Activated gamma-delta T cell treated with Interleukin-2 at 50 U/mL for 16 hours (primary cell): ENCODE measurements at regions not wholly inside any gene's neighbourhood (a gene's known extent, or its start where the extent isn't known, plus 50 kb on each side); places are given as distances from the start of the nearest gene placed in this dataset.
"Not testable (repeated sequence)": the region's sequence is repeated elsewhere in the genome, so short reads cannot be mapped to it uniquely, and the experiment has no call there.

Experiments used
- DNase-seq: peaks from one replicate; pipeline ENCODE4 v3.0.0-alpha.2; 2020

DNA sequence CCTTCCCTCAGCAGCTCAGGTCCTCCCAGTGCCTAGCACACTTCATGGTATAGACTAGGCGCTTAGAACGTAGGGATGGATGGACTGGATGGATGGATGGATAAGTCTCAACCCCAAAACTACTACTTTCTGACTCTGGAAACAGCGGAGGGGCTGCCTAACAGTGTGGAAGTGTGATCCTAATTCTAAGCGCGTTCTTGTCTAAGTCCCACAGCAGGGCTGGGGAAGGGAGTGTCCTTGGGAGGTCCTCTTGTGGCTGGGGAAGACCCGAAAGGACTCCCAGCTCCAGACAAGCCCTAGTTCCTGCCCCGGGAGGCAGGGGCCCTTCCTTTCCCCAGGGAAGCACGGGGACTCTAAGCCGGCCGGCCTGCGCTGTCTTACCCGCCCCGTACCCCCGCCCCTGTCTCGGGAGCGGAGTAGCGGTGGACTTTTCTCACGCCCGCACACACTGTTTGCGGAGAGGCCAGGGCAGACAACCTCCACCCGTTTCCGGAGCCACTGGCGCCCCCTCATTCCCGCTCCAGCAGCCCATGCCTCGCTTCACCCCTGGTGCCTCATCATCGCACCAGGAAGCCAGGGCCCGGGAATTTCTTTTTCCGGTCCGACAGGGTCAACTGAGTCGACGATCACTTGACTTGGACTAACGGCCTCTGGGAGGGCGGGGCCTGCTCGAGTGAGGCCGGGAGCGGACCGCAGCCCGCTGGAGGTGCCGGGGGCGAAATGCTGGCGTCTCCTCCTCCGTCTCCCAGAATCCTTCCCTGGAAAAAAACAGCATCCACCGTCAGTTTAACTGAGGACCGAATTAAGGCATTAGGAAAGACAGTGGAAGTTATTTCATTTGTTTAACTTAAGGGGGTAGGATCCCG is 133.3 kb downstream of the TBC1D2B start:
- DNase-seq, result no peak

DNA sequence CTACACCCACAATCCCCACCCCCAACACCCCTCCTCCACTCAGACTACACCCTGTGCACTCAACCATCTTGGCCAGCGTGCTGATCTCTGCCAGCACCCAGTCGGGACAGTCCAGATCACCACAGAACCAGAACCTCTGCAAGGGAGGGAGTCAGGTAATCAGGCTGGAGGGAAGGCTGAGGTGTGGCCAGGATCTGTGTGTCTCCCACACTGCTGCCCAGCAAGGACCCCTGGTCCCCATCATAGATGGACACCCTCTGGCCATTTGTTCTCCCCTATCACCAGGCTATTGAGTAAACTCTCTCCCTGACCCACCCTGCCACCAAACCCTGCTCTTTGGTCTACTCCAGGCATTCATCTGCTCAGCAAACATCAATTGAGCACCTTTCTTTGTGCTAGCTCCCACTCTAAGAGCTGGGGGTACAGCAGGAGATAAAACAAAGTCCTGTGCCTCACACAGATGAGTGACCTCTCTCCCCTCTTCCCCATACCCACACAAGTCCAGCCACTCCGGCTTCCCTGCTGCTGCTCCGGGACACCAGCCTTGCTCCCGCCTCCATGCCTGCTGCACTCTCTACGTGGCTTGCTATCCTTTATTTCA is 134.8 kb downstream of the TBC1D2B start:
- no peak for DNase-seq

DNA sequence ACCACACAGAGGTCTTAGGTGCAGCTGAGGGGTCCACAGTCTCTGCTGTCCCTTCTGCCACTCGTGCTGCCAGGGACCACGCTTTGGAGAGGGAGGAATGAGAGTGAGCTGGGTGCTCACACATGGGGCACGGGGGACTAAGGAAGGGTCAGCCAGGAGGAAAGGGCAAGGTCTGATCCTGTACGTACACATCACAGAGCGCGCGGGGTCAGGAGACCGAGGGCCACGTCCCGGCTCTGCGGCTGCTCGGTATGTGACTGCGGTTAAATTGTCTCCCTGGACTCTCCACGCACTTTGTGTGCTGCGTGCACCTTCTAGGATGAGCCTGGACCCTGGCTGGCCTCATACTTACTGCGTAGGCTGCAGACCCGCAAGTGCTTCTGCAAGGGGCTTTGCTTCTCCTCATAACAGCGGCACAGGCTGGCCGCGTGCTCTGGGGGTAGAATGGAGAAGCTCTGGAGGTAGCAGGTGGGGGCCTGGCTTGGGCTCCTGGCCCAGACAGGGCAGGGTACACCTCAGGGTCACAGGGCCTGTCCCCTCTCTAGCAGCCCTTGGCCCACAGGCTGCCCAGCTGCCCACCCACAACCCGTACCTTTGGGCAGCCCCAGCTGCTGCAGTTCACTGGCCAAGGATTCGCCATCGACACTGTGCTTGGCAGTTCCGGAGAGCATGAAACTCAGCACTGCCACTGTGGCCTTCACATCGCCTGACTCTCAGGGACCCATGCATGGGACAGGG is 136.3 kb downstream of the TBC1D2B start:
- DNase-seq, result not testable (repeated sequence)

DNA sequence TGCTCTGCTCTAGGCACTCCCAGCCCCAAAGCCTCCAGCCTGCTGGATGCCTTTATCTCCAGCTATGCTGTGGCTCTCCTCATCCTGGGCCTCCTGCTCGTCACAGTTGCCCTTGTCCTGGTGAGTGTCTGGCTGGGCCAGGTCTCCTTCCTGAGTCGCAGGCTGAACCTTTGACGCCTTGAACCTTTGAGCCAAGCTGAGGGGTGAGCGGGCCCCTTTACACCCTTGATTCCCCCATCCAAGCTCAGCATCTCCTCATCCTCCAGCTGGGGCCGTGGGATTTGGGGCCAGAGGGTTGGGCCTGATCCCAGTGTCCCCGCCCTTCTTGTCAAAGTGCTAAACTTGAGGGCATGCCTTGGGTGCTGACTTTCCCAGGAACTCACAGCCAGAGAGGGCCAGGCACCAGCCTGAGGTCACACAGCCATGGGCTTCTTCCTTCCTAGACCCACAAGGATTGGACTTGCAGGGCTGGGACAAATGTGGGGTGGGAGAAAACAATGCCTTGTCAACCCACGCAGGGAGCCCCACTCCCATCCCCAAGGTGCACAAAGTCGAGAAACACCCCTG is 137.0 kb downstream of the TBC1D2B start:
- DNase-seq, result no peak

DNA sequence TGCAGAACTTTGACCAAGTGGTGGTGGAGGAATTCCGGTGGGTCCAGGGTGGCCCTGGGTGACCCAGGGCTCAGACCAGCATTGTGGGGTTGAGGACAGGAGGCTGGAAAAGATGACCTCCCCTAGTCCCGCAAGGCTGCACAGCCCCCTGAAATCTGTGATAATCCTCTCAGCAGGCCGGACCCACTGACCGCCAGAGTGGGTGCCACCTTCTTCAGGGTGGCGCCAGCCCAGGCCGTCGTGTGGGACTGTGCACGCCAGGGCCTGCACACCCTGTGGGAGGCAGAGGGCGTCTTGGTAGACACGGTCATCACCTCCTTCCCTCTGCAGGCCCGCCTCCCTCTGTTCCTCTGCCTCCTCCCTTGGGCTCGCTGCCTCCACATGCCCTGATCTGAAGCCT is 137.7 kb downstream of the TBC1D2B start:
- DNase-seq, result no peak

DNA sequence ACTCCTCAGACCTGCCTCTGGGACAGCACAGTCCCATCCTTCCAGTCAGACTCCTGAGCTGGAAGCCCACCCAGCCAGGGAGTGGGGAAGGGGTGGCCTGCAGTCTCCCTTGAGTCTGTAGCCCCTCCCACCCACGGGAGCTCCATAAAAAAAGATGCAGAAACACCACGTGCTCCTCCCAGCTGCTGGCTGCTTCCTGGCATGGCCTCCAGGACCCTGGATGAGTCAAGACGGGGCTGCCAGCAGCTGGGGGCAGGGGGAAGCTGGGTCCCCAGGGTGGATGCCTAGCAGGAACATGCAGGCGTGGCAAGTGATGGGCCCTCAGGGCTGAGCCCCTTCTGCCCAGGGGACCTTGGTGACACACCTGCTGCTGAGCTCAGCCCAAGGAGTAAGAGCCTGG is 138.5 kb downstream of the TBC1D2B start:
- DNase-seq, result not testable (repeated sequence)

DNA sequence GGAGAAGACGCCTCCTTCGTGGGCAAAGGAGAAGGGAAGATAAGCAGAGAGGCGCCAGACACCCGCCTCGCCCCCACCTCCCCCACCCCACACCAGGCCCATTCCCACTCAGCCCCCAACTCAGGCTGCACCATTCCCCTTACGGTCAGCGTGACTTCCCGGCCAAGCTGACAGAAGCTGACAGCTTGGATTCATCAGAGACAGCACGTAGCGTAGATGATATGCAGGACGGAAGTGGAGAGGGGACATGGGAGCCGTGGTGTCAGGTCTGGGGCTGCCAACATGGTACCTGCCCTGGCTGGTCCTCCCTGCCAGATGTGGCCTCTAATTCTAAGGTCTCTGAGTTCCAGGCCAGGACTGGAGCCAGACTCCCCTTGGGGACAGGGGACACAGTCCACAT is 139.0 kb downstream of the TBC1D2B start:
- DNase-seq, result not testable (repeated sequence)

DNA sequence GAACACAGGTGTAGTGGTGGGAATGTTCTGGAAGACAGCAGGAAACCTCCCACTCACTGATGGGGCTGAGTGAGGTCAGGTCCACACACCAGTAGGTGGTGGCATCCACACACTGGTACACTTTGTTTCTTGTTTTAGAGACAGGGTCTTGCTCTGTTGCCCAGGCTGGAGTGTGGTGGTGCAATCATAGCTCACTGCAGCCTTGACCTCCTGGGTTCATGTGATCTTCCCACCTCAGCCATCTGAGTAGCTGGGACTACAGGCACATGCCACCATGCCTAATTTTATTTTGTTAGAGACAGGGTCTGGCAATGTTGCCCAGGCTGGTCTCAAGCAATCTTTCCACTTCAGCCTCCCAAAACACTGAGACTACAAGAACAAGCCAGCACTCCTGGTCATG is 140.9 kb downstream of the TBC1D2B start:
- DNase-seq, result not testable (repeated sequence)

DNA sequence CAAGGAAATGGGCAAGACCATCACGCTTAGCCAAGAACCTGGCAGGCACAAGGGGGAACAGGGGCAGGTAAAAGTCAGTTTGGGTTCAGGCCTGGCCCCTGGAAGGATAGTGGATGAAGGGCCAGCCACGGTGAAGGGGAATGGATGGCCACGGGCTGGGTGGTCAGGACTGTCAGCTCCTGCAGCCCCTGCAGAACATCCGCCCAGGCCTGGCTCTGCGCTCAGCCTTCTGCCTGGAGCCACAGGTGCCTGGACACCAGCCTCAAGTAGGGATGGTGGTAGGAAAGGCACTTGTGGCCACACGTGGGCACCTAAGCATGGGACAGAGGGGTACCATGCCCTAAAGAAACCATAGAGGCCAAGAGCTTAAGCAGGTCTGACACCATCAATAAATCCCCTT is 143.0 kb downstream of the TBC1D2B start:
- not testable (repeated sequence) for DNase-seq

DNA sequence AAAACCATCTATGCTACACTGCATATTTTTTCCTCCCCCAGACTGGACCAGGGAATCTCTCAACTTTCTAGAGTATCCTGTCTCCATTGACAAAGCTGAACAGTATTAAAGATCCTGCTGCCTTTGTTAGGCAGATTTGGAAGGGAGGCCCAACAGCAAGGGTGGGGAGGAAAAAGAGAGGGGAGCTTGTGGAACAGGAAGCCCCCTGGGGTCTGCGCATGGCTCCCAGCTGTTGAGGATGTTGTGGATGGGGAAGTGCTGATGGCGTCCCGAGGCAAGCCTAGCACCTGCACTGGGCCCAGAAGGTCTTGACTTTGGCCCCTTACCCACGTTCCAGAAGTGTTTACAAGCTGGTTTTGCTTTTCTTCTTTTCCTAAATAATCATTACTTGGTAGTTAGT is 146.6 kb downstream of the TBC1D2B start:
- not testable (repeated sequence) for DNase-seq

DNA sequence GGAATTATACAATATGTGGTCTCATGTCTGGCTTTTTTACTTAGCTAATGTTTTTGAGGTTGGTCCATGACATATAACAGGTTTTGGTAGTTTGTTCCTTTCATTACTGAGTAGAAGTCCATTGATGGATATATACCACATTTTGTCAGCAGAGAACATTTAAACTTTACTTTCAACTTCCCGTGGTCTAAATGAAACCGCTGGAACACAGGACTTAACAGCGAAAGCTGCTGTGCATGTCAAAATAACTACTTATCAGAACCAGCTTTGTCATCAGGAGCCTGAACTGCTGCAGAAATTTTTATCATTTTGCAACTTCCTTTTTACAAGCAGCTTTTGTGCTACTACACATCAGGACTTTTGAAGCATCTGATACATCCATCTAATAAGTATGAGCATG is 147.0 kb downstream of the TBC1D2B start:
- DNase-seq, result not testable (repeated sequence)

DNA sequence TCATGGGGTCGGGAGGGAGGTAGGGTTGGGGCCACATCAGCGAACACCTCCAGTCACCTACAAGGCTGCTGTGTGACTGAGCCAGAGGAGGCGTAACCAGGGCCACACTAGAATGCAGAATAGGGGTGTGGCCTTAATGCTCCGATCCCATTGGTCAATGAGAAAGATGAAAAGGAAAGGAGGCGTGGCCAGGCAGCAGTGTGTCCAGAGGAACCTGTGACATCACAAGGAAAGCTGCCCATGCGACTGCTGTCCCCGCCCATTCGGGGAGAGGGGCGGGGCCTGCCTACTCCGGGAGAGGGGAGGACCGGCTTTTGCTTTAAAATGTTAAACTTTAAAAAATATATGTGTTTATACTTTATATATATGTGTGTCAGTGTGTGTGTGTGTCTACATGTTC is 150.7 kb downstream of the TBC1D2B start:
- DNase-seq, result not testable (repeated sequence)

DNA sequence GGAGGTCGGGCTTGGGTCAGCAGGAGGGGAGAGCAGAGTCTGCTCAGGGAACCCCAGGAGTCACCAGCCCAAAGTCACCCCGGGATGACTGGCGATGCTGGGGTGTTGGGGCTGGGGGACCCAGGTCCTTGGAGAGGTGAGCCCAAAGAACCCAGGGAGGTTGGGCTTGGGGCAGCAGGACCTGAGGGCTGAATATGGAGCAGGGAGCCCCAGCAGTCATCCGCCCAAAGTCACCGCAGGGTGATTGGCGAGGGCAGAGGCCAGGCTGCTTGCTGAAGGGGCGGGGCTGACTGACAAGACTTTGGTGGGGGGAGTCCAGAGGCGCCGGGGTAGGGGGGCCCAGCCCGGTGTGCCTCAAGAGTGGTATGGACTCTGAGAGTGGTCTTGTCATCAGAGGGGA is 151.2 kb downstream of the TBC1D2B start:
- DNase-seq, result not testable (repeated sequence)

DNA sequence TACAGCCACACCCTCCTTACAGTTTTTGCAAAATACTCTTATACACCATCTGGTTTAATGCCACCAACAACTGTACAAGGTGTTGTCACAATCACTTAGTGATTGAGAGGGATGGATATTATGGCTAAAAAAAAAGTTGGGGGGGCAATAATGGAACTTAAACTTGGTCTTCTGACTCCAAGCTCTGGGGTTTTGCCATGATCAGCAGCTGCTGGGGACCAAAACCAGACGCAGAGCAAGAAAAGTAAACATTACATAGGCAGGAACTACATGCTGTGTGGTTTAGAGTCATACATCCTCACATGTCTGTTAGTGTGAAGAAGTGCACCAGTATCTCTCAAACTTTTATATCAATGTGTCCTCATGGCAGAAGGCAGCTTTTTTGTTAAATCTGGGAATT is 152.4 kb downstream of the TBC1D2B start:
- not testable (repeated sequence) for DNase-seq

DNA sequence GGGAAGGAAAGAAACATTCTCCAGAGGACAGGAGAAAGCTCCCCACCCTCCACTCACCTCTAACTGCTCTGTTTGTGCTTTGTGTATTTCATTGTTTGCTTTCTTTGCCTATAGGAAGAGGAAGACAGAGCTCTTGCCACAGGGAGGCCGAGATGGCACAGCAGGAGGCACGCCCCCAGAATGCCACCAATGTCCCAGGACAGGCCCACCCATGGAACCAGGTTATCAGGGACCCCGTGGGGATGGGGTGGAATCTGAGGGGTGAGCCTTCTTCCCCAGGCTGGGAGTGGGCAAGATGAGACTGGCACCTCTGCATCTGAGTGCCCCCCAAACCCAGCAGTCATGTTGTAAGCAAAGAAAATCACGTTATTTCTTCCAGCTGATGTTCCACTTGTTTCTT is 155.8 kb downstream of the TBC1D2B start:
- DNase-seq, result no peak

DNA sequence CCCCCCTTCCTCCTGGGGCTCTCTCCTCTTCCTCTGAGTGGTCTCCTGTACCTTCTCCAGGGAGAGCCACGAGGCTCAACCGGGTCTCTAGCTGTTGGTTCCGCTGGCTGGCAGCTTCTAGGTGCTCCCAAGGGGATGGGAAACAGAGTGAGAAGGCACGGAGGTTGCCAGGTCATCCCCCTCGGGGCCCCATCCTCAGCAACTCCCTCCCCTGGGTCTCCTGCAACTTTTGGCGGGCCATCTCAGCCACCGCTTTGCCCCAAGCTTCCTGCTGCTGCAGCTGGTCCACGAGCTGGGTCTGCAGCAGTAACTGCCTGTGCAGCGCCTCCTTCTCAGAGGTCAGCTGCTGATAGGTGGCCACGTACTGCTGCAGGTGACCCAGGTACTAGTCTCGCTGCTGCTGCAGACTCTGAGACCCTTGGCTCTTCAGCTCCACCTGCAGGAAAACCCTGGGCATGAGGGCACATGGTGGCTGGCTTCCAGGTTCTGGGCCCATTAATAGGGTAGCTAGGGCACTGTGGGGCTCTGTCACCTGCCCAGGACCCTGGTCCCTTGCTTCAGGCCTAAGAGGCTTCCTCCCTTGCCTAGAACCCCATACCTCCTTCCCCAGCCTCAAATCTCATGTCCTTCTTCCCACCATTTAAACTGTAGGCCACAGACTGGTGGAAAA is 160.4 kb downstream of the TBC1D2B start:
- not testable (repeated sequence) for DNase-seq

DNA sequence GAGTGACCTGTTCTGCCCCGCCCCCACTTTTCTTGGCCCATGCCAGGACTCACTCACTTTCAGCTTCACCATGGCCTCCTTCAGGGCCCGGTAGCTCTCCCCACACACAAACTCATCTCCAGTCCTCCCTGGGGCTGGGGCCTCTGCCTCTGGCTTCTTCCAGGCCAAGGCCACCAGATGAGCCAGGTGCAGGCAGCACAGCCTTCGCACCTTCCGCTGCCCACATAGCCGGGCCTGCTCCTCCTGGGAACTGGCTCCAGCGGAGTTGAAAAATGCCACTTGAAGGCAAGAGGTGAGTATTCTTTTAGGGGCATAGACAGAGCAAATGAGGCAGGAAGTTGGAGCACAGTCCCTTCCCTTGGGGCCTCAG is 161.6 kb downstream of the TBC1D2B start:
- not testable (repeated sequence) for DNase-seq

DNA sequence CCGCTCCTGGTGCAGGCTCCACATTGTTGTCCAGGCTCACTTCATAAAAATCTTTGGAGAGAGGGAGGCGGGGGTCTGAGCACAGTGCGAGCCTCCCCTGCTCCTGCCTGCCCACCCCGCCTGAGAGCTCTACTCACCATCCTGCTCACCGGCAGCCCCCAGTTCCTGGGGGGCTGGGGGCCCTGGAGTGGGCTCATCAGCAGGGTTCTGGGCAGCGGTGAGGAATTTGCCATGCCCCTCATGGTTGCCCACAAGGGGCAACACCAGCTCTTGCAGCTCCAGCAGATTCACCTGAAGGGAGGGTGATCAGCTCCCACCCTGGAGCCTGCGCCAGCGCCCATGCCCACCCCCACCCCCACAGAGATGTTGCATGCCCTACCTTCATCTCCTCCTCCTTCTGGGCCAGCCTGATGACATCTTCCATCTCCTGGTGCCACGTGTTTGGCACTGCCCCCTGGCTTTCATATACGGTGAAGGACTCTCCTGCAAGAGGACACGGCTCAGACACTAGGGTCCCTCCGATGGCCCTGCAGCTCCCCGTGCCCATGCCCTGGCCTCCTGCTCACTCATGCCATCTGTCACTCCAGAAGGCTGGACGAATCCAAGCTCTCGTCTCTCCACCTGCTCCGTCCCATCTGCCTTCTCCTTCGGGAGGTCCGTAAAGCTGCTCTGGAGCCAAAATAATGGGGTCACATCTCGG is 162.1 kb downstream of the TBC1D2B start:
- no peak for DNase-seq

DNA sequence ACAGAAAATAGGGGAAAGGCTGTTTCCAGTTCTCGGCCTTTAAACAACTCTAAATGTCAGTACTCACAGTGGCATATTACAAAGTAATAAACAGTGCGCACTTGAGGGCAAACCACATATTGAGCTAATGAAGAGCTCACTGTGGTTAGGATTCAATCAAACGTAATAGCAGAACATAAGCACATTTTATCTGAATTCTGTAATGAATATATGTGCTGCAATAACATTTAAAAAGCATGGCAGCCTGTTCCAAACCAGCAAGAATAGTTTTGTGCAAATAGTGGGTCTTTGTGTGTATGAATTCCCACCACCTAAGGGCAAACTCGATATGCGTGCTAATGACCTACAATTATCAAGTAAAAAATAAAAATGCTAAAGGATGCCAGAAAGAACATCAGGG is 163.0 kb downstream of the TBC1D2B start:
- DNase-seq, result not testable (repeated sequence)

DNA sequence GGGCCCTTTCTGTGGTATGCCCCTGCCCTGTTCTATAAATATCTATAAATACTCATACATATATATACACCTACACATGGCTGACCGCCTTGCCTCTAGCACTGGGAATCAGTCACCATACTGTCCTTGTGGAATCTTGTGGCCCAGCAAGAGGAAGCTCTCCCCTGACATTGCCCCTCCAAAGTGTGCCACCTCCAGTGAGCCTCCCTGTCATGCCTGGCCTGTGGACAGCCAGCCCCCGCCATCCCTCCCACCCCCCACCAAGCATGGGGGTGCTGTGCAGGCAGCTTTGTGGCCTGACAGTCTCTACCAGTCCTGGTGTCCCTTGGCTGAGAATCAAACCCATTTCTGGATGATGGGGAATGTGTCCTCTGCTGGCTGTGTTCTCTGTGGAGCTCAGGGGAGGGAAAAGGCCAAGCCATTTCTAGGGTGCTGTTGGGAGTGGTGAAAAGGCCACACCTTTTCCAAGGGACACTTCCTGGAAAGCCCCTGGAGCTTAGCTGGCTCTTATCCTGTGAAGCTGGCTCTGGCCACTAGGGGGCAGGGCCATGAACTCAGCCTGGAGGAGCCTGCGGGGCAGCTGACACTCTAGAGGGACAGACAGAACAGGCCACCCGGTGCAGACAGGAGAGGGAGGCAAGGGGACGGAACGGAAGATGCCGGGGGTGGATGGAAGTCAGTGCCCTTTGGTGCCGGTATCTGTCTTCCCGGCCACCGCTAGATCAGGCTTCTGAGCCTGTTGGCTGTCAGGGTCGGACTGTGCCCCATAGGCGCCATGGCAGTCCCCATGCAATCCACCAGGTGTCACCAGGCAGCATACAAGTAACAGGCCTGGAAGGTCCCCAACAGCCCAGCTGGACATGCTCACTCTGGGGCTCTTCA is 167.2 kb downstream of the TBC1D2B start:
- peak; percentile 70 for DNase-seq
